IMR-90 (cell line): ENCODE measurements at regions not wholly inside any gene's neighbourhood (a gene's known extent, or its start where the extent isn't known, plus 50 kb on each side); places are given as distances from the start of the nearest gene placed in this dataset.

Source experiments
- ATAC-seq: fragments of 200-7000 bp; cut with Tn5 transposase; 2 replicates; pipeline ENCODE4 v1.9.1; 2020; ENCODE audit warnings: low read depth, mild to moderate bottlenecking, moderate library complexity
- BruUV-seq: library from RNA; stranded (reverse); fragments of 400-500 nt; replicated peaks from 2 replicates; lab custom pipeline; 2021; lab: Mats Ljungman, UMichigan
- CTCF ChIA-PET: fragments of 300-600 bp; formaldehyde crosslinking; extraction: SDS; loops from one replicate; lab custom pipeline; 2021; ENCODE audit warnings: antibody characterized with exemption; lab: Yijun Ruan, JAX
- POLR2A ChIA-PET: fragments of 300-600 bp; sonication (Branson Sonifier 250); formaldehyde crosslinking; loops from one replicate; lab custom pipeline; 2022; ENCODE audit warnings: antibody characterized with exemption; ENCODE audit not compliant: unreplicated experiment; lab: Charles Lee
- DNase-seq: peaks from one replicate; pipeline ENCODE4 v3.0.0; 2013
- H2AFZ ChIP-seq: replicated peaks from 2 replicates; pipeline ENCODE3; 2013; ENCODE audit warnings: low read length, mild to moderate bottlenecking; ENCODE audit not compliant: poor library complexity
- H2AK5ac ChIP-seq: 2 replicates; pipeline ENCODE4 v1.6.1; 2013; ENCODE audit warnings: low read depth, low read length, inconsistent platforms
- H2AK9ac ChIP-seq: replicated peaks from 2 replicates; pipeline ENCODE3; 2013; ENCODE audit warnings: mild to moderate bottlenecking, low read depth, low read length, moderate library complexity; ENCODE audit not compliant: poor library complexity
- H2BK120ac ChIP-seq: 2 replicates; pipeline ENCODE4 v1.6.1; 2013; ENCODE audit warnings: low read depth, low read length, inconsistent platforms
- H2BK15ac ChIP-seq: 3 replicates; pipeline ENCODE4 v1.6.1; 2013; ENCODE audit warnings: low read depth, low read length, inconsistent platforms
- H2BK20ac ChIP-seq: 2 replicates; pipeline ENCODE4 v1.6.1; 2013; ENCODE audit warnings: low read depth, mild to moderate bottlenecking, inconsistent platforms, low read length, moderate library complexity
- H2BK5ac ChIP-seq: 2 replicates; pipeline ENCODE4 v1.6.1; 2013; ENCODE audit warnings: mild to moderate bottlenecking, low read depth, low read length, inconsistent platforms; ENCODE audit not compliant: poor library complexity, severe bottlenecking
- H3K14ac ChIP-seq: replicated peaks from 2 replicates; pipeline ENCODE4 v1.6.1; 2013; ENCODE audit warnings: low read depth, low read length, inconsistent platforms
- H3K18ac ChIP-seq: 2 replicates; pipeline ENCODE4 v1.6.1; 2013; ENCODE audit warnings: low read depth, low read length, control low read depth
- H3K23ac ChIP-seq: 2 replicates; pipeline ENCODE4 v1.6.1; 2013; ENCODE audit warnings: low read depth, low read length, inconsistent platforms
- H3K27ac ChIP-seq: 2 replicates; pipeline ENCODE4 v1.5.1; 2013; ENCODE audit warnings: mild to moderate bottlenecking, control low read depth, low read length; ENCODE audit not compliant: insufficient read depth
- H3K27me3 ChIP-seq: 2 replicates; pipeline ENCODE4 v1.6.1; 2013; ENCODE audit warnings: low read length; ENCODE audit not compliant: control insufficient read depth, insufficient read depth
- H3K36me3 ChIP-seq: 2 replicates; pipeline ENCODE4 v1.6.1; 2013; ENCODE audit warnings: low read length, mixed read lengths; ENCODE audit not compliant: control insufficient read depth, insufficient read depth
- H3K4ac ChIP-seq: 2 replicates; pipeline ENCODE4 v1.6.1; 2013; ENCODE audit warnings: low read depth, low read length, inconsistent platforms
- H3K4me1 ChIP-seq: 2 replicates; pipeline ENCODE4 v1.6.1; 2013; ENCODE audit warnings: low read length, mixed read lengths; ENCODE audit not compliant: control insufficient read depth, insufficient read depth
- H3K4me2 ChIP-seq: 2 replicates; pipeline ENCODE4 v1.6.1; 2013; ENCODE audit warnings: low read depth, mild to moderate bottlenecking, control low read depth, low read length, moderate library complexity
- H3K4me3 ChIP-seq: 2 replicates; pipeline ENCODE4 v1.5.1; 2013; ENCODE audit warnings: low read depth, mild to moderate bottlenecking, control low read depth, low read length, moderate library complexity; ENCODE audit not compliant: insufficient read depth
- H3K56ac ChIP-seq: 2 replicates; pipeline ENCODE4 v1.6.1; 2013; ENCODE audit warnings: low read length, inconsistent platforms; ENCODE audit not compliant: insufficient read depth; ENCODE audit errors: extremely low read depth
- H3K79me1 ChIP-seq, 2 experiments: 2 replicates each; pipeline ENCODE4 v1.6.1; 2013; ENCODE audit warnings: low read length in 2 of 2, inconsistent platforms in 1 of 2, low read depth in 1 of 2
- H3K9ac ChIP-seq: 2 replicates; pipeline ENCODE4 v1.6.1; 2013; ENCODE audit warnings: low read depth, low read length, control low read depth
- H3K9me1 ChIP-seq: 2 replicates; pipeline ENCODE4 v1.6.1; 2013; ENCODE audit warnings: low read length, inconsistent platforms; ENCODE audit not compliant: insufficient read depth
- H3K9me3 ChIP-seq: 2 replicates; pipeline ENCODE4 v1.6.1; 2013; ENCODE audit warnings: low read length; ENCODE audit not compliant: control insufficient read depth, insufficient read depth
- H4K20me1 ChIP-seq: 2 replicates; pipeline ENCODE4 v1.6.1; 2013; ENCODE audit warnings: low read length, inconsistent platforms; ENCODE audit not compliant: insufficient read depth
- H4K5ac ChIP-seq: 2 replicates; pipeline ENCODE4 v1.6.1; 2013; ENCODE audit warnings: mild to moderate bottlenecking, low read depth, low read length, control low read depth
- H4K8ac ChIP-seq, 2 experiments: 2 replicates each; pipeline ENCODE4 v1.6.1; 2013; ENCODE audit warnings: low read depth in 2 of 2, low read length in 2 of 2, control low read depth in 1 of 2, inconsistent platforms in 1 of 2
- H4K91ac ChIP-seq: 2 replicates; pipeline ENCODE4 v1.6.1; 2013; ENCODE audit warnings: low read depth, low read length, inconsistent platforms; ENCODE audit not compliant: insufficient read depth
- BHLHE40 ChIP-seq: fragments of 150-350 bp; IDR thresholded peaks from 2 replicates; pipeline ENCODE4 v1.6.1; 2016; ENCODE audit warnings: mild to moderate bottlenecking, low read depth, low read length
- CEBPB ChIP-seq: IDR thresholded peaks from 2 replicates; pipeline ENCODE4 v1.6.1; 2012; ENCODE audit warnings: low read depth, low read length, improper control_type of control experiment
- CHD1 ChIP-seq: IDR thresholded peaks from 2 replicates; pipeline ENCODE4 v1.6.1; 2012; ENCODE audit warnings: low read depth, low read length, improper control_type of control experiment
- CTCF ChIP-seq: conservative IDR thresholded peaks from 2 replicates; pipeline ENCODE4 v1.5.1; 2012; ENCODE audit warnings: mild to moderate bottlenecking, low read depth, low read length, improper control_type of control experiment
- ELK1 ChIP-seq: fragments of 150-350 bp; IDR thresholded peaks from 2 replicates; pipeline ENCODE4 v1.6.1; 2016; ENCODE audit warnings: low read depth, mild to moderate bottlenecking, low read length, moderate library complexity, borderline replicate concordance
- FOS ChIP-seq: fragments of 150-350 bp; IDR thresholded peaks from 2 replicates; pipeline ENCODE4 v1.6.1; 2016; ENCODE audit warnings: low read depth, low read length
- MAFK ChIP-seq: IDR thresholded peaks from 2 replicates; pipeline ENCODE4 v1.6.1; 2012; ENCODE audit warnings: low read depth, low read length, improper control_type of control experiment
- MAZ ChIP-seq: IDR thresholded peaks from 2 replicates; pipeline ENCODE4 v1.6.1; 2012; ENCODE audit warnings: low read depth, mild to moderate bottlenecking, low read length, improper control_type of control experiment, moderate library complexity, borderline replicate concordance
- MXI1 ChIP-seq: IDR thresholded peaks from 2 replicates; pipeline ENCODE4 v1.6.1; 2012; ENCODE audit warnings: low read depth, mild to moderate bottlenecking, low read length, moderate library complexity, borderline replicate concordance
- NFE2L2 ChIP-seq: fragments of 150-350 bp; IDR thresholded peaks from 2 replicates; pipeline ENCODE4 v1.6.1; 2016; ENCODE audit warnings: low read depth, mild to moderate bottlenecking, low read length
- POLR2A ChIP-seq: IDR thresholded peaks from 2 replicates; pipeline ENCODE4 v1.6.1; 2012; ENCODE audit warnings: mild to moderate bottlenecking, low read depth, low read length
- RAD21 ChIP-seq: IDR thresholded peaks from 2 replicates; pipeline ENCODE4 v1.6.1; 2012; ENCODE audit warnings: low read length, improper control_type of control experiment
- RCOR1 ChIP-seq: IDR thresholded peaks from 2 replicates; pipeline ENCODE4 v1.6.1; 2012; ENCODE audit warnings: mild to moderate bottlenecking, low read length, improper control_type of control experiment; ENCODE audit not compliant: insufficient replicate concordance
- RFX5 ChIP-seq: IDR thresholded peaks from 2 replicates; pipeline ENCODE4 v1.8.0; 2012; ENCODE audit warnings: low read depth, mild to moderate bottlenecking, low read length, moderate library complexity
- SMC3 ChIP-seq: fragments of 150-350 bp; IDR thresholded peaks from 2 replicates; pipeline ENCODE4 v1.6.1; 2016; ENCODE audit warnings: low read depth, mild to moderate bottlenecking, antibody characterized with exemption, low read length, moderate library complexity
- USF2 ChIP-seq: fragments of 150-350 bp; IDR thresholded peaks from 2 replicates; pipeline ENCODE4 v1.6.1; 2017; ENCODE audit warnings: mild to moderate bottlenecking, antibody characterized with exemption, low read length, low read depth
- WGBS, 2 experiments: methylation state at CpG; one replicate each; pipeline versions ENCODE4 v1.1.5 to v1.1.7; 2013; ENCODE audit warnings: missing lambda C conversion rate in 2 of 2; ENCODE audit not compliant: insufficient read length in 1 of 2; ENCODE audit errors: extremely low coverage in 2 of 2; 5-methylcytosine and 5-hydroxymethylcytosine counted together
- dilution Hi-C: fragments of 300-500 bp; cut with HindIII; formaldehyde crosslinking; loops from one replicate; pipeline ENCODE4 v1.14.3; 2018; ENCODE audit warnings: low sequenced_read_pairs; ENCODE audit not compliant: unreplicated experiment
- in situ Hi-C: fragments of 300-500 bp; cut with MboI; formaldehyde crosslinking; loops from 3 replicates; pipeline ENCODE4 v1.14.3; 2019; ENCODE audit warnings: low sequenced_read_pairs, inconsistent platforms, mixed read lengths
- intact Hi-C: fragments of 100-400 bp; cut with micrococcal nuclease; formaldehyde crosslinking; loops from 2 replicates; pipeline ENCODE4 v1.10.0; 2022

GRCh38 chr17:73835605-73836004, 191.4 kb upstream of the SDK2 start:
- dilution Hi-C loops (no loop called here), intact Hi-C loops (no loop called here), in situ Hi-C loops (no loop called here)
- Histone ChIP-seq H3K4ac (no peak overlapping the region), H3K27me3 (no peaks in the 10 kb centered on the region), H3K4me3 (no peak overlapping the region), H3K9ac (no peak overlapping the region), H4K5ac (no peak overlapping the region), H2BK5ac (no peak overlapping the region), H3K56ac (no peak overlapping the region), H3K14ac (no peak overlapping the region), H3K27ac (no peak overlapping the region), H2AK5ac (no peak overlapping the region), H3K36me3 (no peaks in the 10 kb centered on the region), H3K18ac (no peak overlapping the region), H4K8ac (no peak overlapping the region), H4K91ac (no peak overlapping the region), H2BK15ac (no peak overlapping the region), H2BK20ac (no peak overlapping the region), H3K9me3 (peaks cover 37% of the 10 kb centered on the region), H4K20me1 (no peaks in the 10 kb centered on the region), H3K4me1 (no peaks in the 10 kb centered on the region), H3K4me2 (no peak overlapping the region), H3K79me1 (no peaks in the 10 kb centered on the region), H3K9me1 (no peaks in the 10 kb centered on the region), H2AK9ac (no peak overlapping the region), H3K23ac (no peak overlapping the region), H2AFZ (no peak overlapping the region), H2BK120ac (no peak overlapping the region)
- ChIA-PET CTCF (no interaction called here), POLR2A (no interaction called here)
- BruUV-seq, result no TSS peak
- DNase-seq, result no peak
- 20% methylated on average over 1 of the region's 8 CpGs; no CpG with 5 or more reads in 1 of the 2 experiments for WGBS, 2 experiments
- no peak for ATAC-seq
- TF ChIP-seq CTCF (no peak), RCOR1 (no peak), SMC3 (no peak), RAD21 (no peak), FOS (no peak), POLR2A (no peak), MAZ (no peak), NFE2L2 (no peak), CHD1 (no peak), ELK1 (no peak), CEBPB (no peak), USF2 (no peak), BHLHE40 (no peak), RFX5 (no peak), MXI1 (no peak), MAFK (no peak)
